ENCODE measurements at regions not wholly inside any gene's neighbourhood (a gene's known extent, or its start where the extent isn't known, plus 50 kb on each side); places are given as distances from the start of the nearest gene placed in this dataset.

- H3F3A ChIP-seq (ENCODE audit: control insufficient read depth, insufficient read depth), result no peaks in the 10 kb centered on the region
- no peaks in the 10 kb centered on the region for H3K9me3 ChIP-seq (ENCODE audit: control insufficient read depth, insufficient read depth, low read length)
- no peaks in the 10 kb centered on the region for H3K36me3 ChIP-seq (ENCODE audit: control insufficient read depth, low read length)
- no peaks in the 10 kb centered on the region for H3K4me1 ChIP-seq (ENCODE audit: control insufficient read depth, low read length)
- H3K4me3 ChIP-seq (ENCODE audit: low read length), result no peak overlapping the region
- H3K9me2 ChIP-seq (replicated peaks; ENCODE audit: control insufficient read depth, low read length), result no peaks in the 10 kb centered on the region
- TF ChIP-seq EZH2phosphoT487 (IDR thresholded peaks at IDR 0.05; ENCODE audit: borderline replicate concordance, low read length) (no peak), CTCF (IDR thresholded peaks at IDR 0.05; ENCODE audit: low read depth, low read length, poor library complexity, severe bottlenecking) (no peak)
- no peaks in the 10 kb centered on the region for H3K27me3 ChIP-seq (ENCODE audit: control insufficient read depth, low read length)
- no peak overlapping the region for H3K27ac ChIP-seq (ENCODE audit: low read depth, low read length)
- H3K79me2 ChIP-seq (ENCODE audit: control insufficient read depth, low read length), result no peaks in the 10 kb centered on the region
- H3K4me2 ChIP-seq (ENCODE audit: low read length), result no peak overlapping the region
- no peaks in the 10 kb centered on the region for H4K20me1 ChIP-seq (ENCODE audit: control insufficient read depth, insufficient read depth, low read depth, low read length)
Observed at GRCh38 chr16:63945806-63946205, 1176.1 kb downstream of the CDH11 start.

GRCh38 chr16:63943566-63943965 lies 1178.3 kb downstream of the CDH11 start:
- no peaks in the 10 kb centered on the region for H3F3A ChIP-seq (ENCODE audit: control insufficient read depth, insufficient read depth)
- no peaks in the 10 kb centered on the region for H4K20me1 ChIP-seq (ENCODE audit: control insufficient read depth, insufficient read depth, low read depth, low read length)
- no peak overlapping the region for H3K4me2 ChIP-seq (ENCODE audit: low read length)
- H3K27me3 ChIP-seq (ENCODE audit: control insufficient read depth, low read length), result no peaks in the 10 kb centered on the region
- no peaks in the 10 kb centered on the region for H3K79me2 ChIP-seq (ENCODE audit: control insufficient read depth, low read length)
- no peak overlapping the region for H3K27ac ChIP-seq (ENCODE audit: low read depth, low read length)
- no peak overlapping the region for H3K4me3 ChIP-seq (ENCODE audit: low read length)
- no peaks in the 10 kb centered on the region for H3K9me3 ChIP-seq (ENCODE audit: control insufficient read depth, insufficient read depth, low read length)
- H3K9me2 ChIP-seq (replicated peaks; ENCODE audit: control insufficient read depth, low read length), result no peaks in the 10 kb centered on the region
- no peak for TF ChIP-seq CTCF (IDR thresholded peaks at IDR 0.05; ENCODE audit: low read depth, low read length, poor library complexity, severe bottlenecking)
- TF ChIP-seq EZH2phosphoT487 (IDR thresholded peaks at IDR 0.05; ENCODE audit: borderline replicate concordance, low read length), result no peak
- H3K4me1 ChIP-seq (ENCODE audit: control insufficient read depth, low read length), result no peaks in the 10 kb centered on the region
- no peaks in the 10 kb centered on the region for H3K36me3 ChIP-seq (ENCODE audit: control insufficient read depth, low read length)

- TF ChIP-seq EZH2phosphoT487 (IDR thresholded peaks at IDR 0.05; ENCODE audit: borderline replicate concordance, low read length), result no peak
- TF ChIP-seq CTCF (IDR thresholded peaks at IDR 0.05; ENCODE audit: low read depth, low read length, poor library complexity, severe bottlenecking), result no peak
- no peak overlapping the region for H3K27ac ChIP-seq (ENCODE audit: low read depth, low read length)
- H3K27me3 ChIP-seq (ENCODE audit: control insufficient read depth, low read length), result no peaks in the 10 kb centered on the region
- H3K9me2 ChIP-seq (replicated peaks; ENCODE audit: control insufficient read depth, low read length), result no peaks in the 10 kb centered on the region
- no peaks in the 10 kb centered on the region for H3K79me2 ChIP-seq (ENCODE audit: control insufficient read depth, low read length)
- no peak overlapping the region for H3K4me3 ChIP-seq (ENCODE audit: low read length)
- no peaks in the 10 kb centered on the region for H4K20me1 ChIP-seq (ENCODE audit: control insufficient read depth, insufficient read depth, low read depth, low read length)
- H3K4me2 ChIP-seq (ENCODE audit: low read length), result no peak overlapping the region
- no peaks in the 10 kb centered on the region for H3K9me3 ChIP-seq (ENCODE audit: control insufficient read depth, insufficient read depth, low read length)
- no peaks in the 10 kb centered on the region for H3F3A ChIP-seq (ENCODE audit: control insufficient read depth, insufficient read depth)
- H3K4me1 ChIP-seq (ENCODE audit: control insufficient read depth, low read length), result no peaks in the 10 kb centered on the region
- H3K36me3 ChIP-seq (ENCODE audit: control insufficient read depth, low read length), result no peaks in the 10 kb centered on the region
Observed at GRCh38 chr16:63938661-63939060, 1183.2 kb downstream of the CDH11 start.

GRCh38 chr16:63933841-63934240 lies 1188.0 kb downstream of the CDH11 start:
- Histone ChIP-seq H3K36me3 (ENCODE audit: control insufficient read depth, low read length) (no peaks in the 10 kb centered on the region), H3K27me3 (ENCODE audit: control insufficient read depth, low read length) (no peaks in the 10 kb centered on the region), H4K20me1 (ENCODE audit: control insufficient read depth, insufficient read depth, low read depth, low read length) (no peaks in the 10 kb centered on the region), H3K4me3 (ENCODE audit: low read length) (no peak overlapping the region), H3K4me1 (ENCODE audit: control insufficient read depth, low read length) (no peaks in the 10 kb centered on the region), H3K4me2 (ENCODE audit: low read length) (no peak overlapping the region), H3K27ac (ENCODE audit: low read depth, low read length) (no peak overlapping the region), H3K9me2 (replicated peaks; ENCODE audit: control insufficient read depth, low read length) (no peaks in the 10 kb centered on the region), H3K9me3 (ENCODE audit: control insufficient read depth, insufficient read depth, low read length) (no peaks in the 10 kb centered on the region), H3K79me2 (ENCODE audit: control insufficient read depth, low read length) (no peaks in the 10 kb centered on the region), H3F3A (ENCODE audit: control insufficient read depth, insufficient read depth) (no peaks in the 10 kb centered on the region)
- TF ChIP-seq CTCF (IDR thresholded peaks at IDR 0.05; ENCODE audit: low read depth, low read length, poor library complexity, severe bottlenecking), result no peak
- no peak for TF ChIP-seq EZH2phosphoT487 (IDR thresholded peaks at IDR 0.05; ENCODE audit: borderline replicate concordance, low read length)

All from DOHH2 (cell line).